GM18502 (cell line): ENCODE measurements at regions not wholly inside any gene's neighbourhood (a gene's known extent, or its start where the extent isn't known, plus 50 kb on each side); places are given as distances from the start of the nearest gene placed in this dataset.

Experiments
- ATAC-seq: cut with Tn5 transposase; IDR thresholded peaks from one replicate; pipeline ENCODE4 v1.9.1; 2021; ENCODE audit warnings: mild to moderate bottlenecking; ENCODE audit not compliant: unreplicated experiment, poor library complexity

GRCh38 chr16:86681031-86681756 is 102.8 kb downstream of the FOXL1 start:
- ATAC-seq = no peak

- ATAC-seq = no peak
These were observed 103.4 kb downstream of the FOXL1 start for GRCh38 chr16:86681757-86682106.

- ATAC-seq = no peak
These were observed 104.0 kb downstream of the FOXL1 start for GRCh38 chr16:86682219-86682904.

DNA sequence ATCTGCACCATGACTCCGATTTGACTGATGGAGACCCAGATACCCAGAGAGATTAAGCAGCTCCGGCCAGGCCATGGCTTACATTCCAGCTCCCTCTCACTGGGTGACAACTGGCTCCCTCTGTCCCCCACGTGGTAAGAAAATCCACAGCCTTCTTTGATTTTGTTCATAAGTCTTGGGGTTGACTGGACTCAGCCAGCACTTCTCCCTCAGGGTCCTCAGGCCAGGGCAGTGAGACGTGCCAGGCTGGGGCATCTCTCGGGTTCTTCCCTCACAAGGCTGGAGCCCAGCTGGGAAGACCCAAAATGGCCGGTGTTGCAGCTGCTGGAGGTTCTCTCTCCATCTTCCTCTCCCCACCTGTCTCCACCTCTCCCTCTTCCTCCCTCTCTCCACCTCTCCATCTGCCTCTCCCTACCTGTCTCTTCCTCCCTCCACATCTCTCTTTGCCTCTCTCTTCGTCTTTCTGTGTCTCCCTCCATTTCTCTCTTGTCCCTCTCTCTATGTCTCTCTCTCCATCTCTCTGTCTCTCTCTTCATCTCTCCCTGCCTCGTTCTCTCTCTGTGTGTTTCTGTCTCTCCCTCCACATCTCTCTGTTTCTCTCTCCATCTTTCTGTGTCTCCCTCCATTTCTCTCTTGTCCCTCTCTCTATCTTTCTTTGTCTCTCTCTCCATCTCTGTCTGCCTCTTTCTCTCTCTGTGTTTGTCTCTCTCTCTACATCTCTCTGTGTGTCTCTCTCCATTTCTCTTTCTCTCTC is 105.3 kb downstream of the FOXL1 start:
- ATAC-seq = no peak

DNA sequence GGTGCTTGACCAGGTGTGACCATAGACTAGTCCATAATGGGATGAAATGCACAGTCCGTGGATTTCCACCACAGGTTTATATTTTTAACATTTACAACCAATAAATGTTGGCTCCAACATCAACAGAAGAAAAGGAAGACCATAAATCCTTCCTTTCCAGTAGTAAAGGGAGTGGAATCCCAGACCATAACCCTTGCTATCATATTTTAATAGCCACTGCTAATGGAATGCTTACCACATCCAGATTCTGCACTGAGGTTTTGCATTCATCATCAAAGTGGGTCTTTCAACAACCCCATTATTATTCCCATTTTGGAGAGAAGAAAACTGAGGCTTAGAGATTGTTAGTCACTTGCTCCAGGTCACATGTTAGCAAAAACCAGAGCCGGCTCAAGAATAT is 106.7 kb downstream of the FOXL1 start:
- no peak for ATAC-seq

DNA sequence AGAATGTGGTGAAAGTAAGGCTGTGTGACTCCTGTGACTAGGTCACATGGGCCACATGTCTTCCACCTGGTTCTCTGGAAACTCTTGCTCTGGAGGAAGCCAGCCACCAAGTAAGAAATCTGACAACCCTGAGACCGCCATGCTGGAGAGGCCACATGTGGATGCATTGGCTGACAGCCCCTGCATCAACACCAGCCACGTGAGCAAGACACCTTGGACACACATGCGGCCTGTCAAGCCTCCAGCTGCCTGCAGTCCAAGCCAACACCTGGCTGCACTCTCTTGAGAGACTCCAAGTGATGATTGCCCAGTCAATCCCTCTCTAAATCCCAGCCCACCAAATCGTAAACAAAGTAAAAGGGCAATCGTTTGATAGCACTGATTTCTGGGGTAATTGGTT is 112.6 kb downstream of the FOXL1 start:
- ATAC-seq = no peak

DNA sequence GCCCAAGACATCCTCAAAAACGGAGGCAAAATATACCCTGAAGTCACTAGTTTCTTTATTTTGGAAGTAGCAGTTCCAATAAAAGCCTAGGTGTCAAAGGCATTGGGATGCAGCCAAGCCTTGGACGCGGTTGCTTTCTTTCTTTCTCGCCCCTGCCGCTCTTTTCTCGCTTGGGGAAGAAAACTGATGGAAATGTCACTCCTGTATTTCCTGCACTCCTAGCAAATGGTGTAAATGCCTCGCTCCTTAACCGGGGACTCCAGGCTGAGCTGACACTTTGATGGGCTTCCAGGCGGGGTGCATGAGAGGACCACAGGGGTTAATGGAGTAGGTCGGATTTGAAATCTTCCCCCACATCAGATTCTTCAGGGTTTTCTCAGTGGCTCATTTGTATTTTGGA is 114.1 kb downstream of the FOXL1 start:
- ATAC-seq = no peak

- ATAC-seq = no peak
These were observed 114.7 kb downstream of the FOXL1 start for GRCh38 chr16:86693033-86693432.

DNA sequence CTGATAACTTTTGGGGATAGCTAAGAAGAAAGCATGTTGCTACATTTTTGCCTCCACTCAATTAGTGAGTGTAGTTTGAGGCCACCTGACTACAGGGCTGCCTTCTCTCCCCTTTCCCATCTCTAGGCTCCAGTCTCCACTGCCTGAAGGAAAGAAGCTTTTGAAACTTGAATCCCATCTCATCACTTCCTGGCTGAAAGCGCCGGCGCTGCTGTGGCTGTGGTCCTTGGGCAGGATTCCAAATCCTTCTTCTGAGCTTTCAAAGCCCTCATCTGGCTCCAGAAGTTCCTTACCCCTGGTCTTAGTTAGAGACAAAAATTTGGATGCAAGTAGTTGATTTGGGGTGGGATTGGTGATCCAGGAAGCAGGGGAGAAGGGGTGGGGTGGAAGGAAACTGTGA is 119.4 kb downstream of the FOXL1 start:
- ATAC-seq = no peak

DNA sequence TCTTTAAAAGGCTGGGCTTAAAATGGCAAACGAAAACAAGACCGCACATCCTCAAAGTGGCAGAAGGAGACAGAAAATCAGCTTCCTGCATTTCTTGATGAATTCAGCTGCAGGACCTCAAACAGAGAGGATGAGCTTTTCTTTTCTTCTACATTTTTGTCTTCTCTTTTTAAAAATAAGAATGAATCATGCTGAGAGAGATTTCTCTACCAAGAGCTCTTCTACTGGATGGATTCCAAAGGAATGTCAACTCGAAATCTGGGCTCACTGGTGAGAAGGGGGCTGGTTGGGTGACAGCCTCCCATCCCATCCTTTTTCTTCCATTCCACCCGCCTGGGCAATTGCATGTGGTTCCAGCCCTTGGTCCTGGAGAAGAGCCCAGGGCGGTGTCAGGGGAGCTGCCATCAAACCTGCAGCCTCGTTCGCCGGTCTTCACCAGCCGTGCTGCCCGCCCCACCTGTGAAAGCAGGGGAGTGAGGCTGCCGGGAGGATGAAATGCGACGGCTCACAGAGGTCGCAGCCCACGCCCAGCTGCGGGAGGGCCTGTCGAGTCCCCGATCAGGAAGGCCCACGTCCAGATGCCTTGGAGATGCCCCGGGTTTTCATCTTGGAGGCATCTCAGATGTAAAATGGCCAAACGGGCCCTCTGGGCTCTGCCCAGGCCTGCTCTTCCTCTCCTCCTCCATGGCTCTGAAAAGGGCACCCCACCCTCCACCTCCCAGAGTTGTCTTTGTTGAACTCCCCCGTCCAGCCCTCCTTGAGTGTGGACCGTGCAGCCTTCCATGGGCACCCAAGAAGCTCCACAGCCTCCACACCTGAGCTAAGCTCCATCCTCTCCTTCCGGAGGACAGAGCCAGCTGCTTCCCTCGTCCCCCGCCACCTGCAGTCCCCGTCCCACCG is 121.9 kb downstream of the FOXL1 start:
- no peak for ATAC-seq

DNA sequence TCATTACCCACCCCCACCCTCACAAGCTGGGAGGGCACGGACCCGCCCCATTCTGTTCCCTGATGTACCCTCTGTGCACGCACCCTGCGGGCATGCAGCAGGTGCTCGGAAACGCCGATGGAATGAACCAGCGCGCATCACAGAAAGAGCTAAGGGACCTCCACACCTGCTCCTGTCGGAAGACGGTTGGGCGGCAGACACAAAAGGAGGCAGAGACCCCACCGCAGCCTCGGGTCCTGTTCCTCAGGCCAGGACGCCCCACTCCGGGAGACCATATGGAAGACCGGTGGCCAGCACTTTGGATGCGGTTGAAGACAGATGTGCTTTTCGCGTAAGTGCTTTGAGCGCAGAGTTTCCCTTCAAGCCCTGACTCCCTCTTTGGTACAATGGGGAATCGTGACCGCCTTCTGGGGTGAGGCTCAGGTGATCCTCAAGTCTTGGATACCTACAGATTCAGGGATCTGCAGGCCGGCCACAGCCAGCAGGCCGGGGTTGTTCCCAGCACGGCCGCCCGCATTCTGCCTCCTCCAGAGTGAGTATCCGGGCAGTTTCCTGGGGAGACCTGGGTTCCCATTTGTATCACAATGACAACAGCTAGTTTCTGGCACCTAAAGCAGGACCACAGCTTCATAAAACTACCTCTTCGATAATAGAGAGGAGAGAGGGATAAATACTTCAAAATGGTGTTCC is 123.1 kb downstream of the FOXL1 start:
- ATAC-seq = no peak

- no peak for ATAC-seq
These were observed 124.7 kb downstream of the FOXL1 start for GRCh38 chr16:86702824-86703588.

DNA sequence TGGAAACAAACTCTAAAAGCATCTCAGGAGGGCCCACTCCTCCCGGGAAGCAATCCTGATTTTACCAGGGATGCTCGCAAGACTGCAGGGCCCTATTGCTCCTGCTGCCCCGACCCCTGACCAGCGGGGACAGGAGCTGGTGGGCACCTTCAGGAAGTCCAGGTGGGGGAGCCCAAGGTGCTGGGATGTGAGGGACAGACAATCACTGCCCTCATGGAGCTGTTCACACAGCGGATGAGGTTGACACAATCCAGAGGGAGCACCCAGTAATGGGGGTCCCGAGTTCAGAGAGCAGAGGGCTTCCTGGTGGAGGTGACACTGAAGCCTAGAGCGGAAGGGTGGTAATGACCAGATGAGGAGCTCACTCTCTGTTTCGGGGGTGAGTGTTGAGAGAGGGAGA is 126.2 kb downstream of the FOXL1 start:
- ATAC-seq = no peak

DNA sequence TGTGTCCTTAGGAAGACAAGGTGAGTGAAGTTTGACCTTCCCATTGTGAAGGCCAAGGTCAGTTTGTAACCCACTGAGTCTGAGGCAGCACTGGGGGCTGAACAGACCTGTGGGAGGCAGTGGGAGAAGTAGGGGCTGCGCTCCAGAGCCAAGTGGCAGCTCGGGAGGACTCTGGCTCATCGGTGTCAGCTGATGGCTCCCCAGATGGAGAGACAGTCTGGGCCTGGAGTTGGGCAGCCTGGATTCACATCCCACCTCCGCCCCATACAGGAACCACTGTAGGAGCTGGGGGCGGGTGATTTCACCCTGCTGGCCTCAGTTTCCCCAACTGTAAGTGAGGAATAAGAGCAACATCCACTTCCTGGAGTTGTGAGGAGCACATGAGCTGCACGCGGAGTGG is 128.4 kb downstream of the FOXL1 start:
- ATAC-seq = no peak

DNA sequence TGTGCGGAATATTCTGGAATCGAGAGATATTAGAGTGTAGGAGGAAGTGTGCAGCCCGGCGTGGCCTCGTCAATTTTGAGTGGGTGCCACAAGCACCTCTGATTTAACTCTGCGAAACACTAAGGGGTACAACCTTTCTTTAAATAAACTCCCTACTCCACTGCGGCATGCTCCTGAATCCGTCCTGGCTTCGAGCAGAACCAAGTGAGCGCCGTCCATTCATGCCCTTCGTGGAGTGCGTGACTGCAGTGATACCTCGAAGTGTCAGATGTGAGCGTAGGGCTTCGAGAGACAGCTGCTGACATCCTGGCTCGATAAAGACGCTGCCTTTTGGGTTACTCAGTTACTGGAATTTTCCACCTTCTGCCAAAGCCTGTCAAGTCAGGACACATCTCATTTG is 128.8 kb downstream of the FOXL1 start:
- ATAC-seq = no peak

GRCh38 chr16:86707581-86707980 is 129.2 kb downstream of the FOXL1 start:
- ATAC-seq = no peak

DNA sequence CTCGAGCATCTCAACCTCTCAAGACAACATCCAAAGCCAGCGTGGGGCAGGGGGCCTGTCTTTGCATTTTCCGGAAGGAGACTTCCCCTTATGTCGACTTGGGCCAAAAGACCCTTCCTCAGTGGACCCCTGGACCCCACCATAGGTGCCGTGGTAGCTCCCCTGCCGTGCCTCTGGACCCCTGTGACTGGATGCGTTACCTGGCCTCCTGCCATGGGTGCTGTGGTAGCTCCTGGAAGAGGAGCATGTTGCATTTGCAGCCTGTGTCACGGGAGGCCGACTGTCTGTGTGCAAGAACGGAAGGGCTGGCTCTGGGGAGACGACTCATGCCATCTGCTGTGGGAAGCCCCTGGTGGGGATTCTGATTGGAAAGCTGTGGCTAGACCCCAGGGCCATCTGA is 130.1 kb downstream of the FOXL1 start:
- ATAC-seq = no peak

- ATAC-seq = no peak
These were observed 130.8 kb downstream of the FOXL1 start for GRCh38 chr16:86709103-86709502.

DNA sequence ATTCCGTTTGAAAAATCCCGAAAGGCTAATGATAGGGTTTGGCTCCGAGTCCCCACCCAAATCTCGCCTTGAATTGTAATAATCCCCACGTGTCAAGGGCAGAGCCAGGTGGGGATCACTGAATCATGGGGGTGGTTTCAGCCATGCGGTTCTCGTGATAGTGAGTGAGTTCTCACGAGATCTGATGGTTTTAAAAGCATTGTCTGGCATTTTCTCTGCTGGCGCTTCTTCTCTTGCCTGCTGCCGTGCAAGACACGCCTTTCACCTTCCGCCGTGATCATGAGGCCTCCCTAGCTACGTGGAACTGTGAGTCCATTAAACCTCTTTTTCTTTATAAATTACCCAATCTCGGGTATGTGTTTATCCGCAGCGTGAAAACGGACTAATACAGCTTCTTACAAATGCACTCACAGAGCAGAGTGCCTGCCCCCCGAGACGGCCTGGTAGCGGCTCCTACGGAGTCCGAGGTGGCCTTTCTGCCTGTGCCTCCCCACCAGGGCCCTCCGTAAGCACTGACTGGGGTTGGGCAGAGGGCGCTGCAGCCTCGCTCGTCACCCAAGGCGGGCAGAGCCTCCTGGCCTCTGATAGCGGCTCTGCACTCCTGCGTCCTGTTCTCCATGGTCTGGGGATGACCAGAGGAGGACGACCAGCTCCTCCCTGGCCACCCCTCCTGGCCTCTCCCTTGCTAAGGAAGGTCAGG is 131.7 kb downstream of the FOXL1 start:
- ATAC-seq = no peak
